ENCODE measurements at regions not wholly inside any gene's neighbourhood (a gene's known extent, or its start where the extent isn't known, plus 50 kb on each side); places are given as distances from the start of the nearest gene placed in this dataset.
"Not testable (repeated sequence)": the region's sequence is repeated elsewhere in the genome, so short reads cannot be mapped to it uniquely, and the experiment has no call there.

DNA sequence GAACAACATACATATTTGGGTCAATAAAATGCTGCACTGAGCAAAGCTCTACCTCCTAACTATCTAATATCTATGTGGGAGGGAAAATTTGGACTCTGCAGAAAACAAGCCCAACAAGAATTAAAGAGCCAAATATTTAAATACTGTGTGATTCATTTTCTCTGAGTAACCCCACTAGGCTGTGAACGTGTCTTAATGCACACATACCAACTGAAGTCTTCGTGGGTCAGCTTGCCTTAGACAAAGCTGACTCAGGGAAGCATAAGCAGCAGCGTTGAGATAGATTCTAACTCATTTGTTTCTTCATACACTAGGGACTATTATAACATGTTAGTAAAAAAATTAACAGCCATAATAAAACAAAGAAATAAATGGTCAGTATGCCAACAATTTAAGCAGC is 114.3 kb downstream of the GJA1 start:
- no peak for DNase-seq

GRCh38 chr6:121550491-121551010 is 115.1 kb downstream of the GJA1 start:
- no peak for DNase-seq

DNA sequence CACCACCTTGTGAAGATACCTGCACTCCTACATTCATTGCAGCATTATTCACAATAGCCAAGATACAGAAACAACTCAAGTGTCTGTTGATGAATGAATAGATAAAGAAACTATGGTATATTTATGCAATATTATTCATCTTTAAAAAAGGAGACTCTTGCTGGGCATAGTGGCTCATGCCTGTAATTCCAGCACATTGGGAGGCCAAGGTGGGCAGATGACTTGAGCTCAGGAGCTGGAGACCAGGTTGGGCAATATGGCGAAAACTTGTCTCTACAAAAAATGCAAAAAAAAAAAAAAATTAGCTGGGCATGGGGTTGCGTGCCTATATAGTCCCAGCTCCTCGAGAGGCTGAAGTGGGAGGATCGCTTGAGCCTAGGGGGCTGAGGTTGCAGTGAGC is 119.8 kb downstream of the GJA1 start:
- no peak for DNase-seq

DNA sequence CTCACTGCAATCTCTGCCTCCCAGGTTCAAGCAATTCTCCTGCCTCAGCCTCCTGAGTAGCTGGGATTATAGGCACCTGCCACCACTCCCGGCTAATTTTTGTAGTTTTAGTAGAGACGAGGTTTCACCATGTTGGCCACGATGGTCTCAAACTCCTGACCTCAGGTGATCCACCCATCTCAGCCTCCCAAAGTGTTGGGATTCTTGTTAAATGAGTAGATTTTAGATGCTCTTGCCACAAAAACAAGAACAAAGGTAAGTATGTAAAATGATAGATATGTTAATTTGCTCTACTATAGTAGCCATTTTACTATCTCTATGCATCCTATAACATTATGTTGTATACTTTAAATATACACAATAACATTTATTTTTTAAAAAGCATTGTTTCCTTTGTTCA is 120.7 kb downstream of the GJA1 start:
- not testable (repeated sequence) for DNase-seq

DNA sequence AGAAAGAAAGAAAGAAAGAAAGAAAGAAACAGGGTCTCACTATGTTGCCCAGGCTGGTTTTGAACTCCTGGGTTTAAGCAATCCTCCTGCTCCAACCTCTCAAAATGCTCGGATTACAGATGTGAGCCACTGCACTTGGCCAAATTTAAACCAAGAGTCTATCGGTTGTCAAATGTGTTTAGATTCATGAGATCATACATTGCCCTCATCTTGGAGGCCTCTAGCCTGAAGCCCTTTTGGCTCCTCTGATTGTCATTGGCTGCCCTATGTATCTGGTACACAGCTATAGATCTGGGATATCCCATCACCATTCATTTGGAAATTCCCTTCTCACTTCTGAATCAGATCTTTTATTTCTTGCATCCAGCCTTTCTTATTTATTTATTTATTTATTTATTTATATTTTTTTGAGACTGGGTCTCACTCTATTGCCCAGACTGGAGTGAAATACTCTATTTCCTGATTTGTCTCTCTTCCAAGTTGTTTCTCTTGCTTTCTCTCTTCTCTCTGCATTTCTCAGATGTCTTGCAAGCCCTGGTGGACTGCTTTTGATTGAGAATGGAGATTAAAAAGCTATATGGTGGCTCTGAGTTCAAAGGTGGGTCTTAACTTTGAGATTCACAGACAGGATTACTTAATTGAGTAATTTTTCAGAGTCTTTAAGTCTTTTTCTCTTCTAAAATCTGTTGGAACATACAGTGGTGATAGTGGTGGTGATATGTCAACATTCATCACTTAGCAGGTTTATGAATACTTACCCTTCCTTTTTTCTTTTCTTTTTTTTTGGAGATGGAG is 121.9 kb downstream of the GJA1 start:
- no peak for DNase-seq

- no peak for DNase-seq
Observed at GRCh38 chr6:121559611-121560269, 124.3 kb downstream of the GJA1 start.

DNA sequence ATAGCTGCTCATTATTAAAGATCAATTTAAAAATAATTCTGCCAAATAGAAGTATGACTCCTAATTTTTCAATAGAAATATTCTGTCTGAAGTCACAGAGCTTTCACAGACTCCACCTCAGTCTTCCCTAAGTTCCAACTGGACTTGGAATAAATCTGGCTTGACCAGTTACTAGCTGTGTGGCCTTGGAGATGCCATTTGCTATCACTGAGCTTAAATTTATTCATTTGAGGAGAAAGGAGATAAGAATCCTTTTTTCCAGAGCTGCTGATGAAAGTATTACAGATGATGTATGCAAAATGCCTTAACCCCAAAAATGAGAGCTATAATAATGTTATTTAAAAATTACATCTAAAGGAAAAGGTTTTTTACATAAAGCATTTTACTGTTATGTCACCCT is 125.0 kb downstream of the GJA1 start:
- no peak for DNase-seq

- DNase-seq = no peak
Observed at GRCh38 chr6:121563286-121563685, 127.8 kb downstream of the GJA1 start.

DNA sequence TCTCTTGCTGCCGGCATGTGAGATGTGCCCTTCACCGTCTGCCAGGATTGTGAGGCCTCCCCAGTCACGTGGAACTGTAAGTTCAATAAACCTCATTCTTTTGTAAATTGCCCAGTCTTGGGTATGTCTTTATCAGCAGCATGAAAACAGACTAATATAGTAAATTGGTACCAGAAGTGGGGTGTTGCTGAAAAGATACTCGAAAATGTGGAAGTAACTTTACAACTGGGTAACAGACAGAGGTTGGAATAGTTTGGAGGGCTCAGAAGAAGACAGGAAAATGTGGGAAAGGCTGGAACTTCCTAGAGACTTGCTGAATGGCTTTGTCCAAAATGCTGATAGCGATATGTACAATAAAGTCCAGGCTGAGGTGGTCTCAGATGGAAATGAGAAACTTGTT is 129.1 kb downstream of the GJA1 start:
- DNase-seq = not testable (repeated sequence)

- no peak for DNase-seq
Observed at GRCh38 chr6:121571455-121571854, 136.0 kb downstream of the GJA1 start.

DNA sequence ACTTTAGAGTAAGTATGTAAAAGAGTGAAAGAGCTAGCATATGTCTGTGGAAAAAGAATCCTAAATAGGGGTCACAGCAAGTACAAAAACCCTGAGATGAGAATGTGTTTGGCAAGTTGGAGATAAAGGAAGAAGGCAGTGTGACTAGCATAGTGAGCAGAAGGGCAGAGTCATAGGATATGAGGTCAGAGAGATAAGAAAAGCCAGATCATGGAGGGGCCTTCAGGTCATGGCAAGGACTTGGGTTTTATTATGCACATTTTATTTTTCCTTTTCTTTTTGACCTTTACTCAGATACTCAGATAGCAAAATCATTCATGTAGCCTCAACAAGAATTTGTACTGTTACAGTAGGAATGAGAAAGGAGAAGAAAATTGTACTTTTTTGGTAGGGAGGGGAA is 138.0 kb downstream of the GJA1 start:
- no peak for DNase-seq

- DNase-seq = no peak
Observed at GRCh38 chr6:121578216-121578615, 142.8 kb downstream of the GJA1 start.

DNA sequence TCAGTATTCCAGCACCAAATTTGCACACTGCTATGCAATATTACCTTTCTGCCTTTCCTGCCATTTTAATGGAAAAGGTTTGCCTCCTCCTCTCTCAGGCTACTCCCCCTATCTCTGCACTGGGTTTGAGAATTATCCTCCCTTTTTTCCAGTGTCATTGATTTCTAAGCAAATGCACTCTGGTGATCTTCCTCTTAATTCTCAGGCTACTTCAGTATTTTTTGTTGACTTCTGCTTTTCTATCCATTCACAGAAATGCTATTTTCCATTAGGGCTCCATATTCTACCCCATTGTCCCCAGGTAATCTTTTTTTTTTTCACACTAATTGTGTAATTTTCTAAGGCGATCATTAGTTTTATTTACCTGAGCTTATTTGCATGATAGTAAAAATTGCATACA is 144.0 kb downstream of the GJA1 start:
- DNase-seq = no peak

- DNase-seq = no peak
Observed at GRCh38 chr6:121581327-121581726, 145.9 kb downstream of the GJA1 start.

DNA sequence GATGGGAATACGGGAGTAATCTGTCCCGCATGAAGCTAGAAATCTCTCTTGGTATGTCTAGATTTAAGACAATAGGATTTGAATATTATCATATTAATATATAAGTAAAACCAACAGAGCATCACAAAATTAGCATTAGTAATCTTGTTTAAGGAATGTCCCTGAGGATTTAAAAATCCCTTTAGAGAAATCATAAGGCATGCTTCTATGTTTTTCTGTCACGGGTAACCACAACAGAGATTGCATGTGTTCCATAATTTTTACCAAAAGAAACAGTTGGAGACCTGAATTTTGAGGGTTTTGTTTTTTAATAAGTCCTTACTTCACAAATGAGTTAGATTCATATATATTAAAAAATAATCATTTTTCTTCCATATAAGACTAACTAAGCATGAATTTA is 146.8 kb downstream of the GJA1 start:
- DNase-seq = no peak

DNA sequence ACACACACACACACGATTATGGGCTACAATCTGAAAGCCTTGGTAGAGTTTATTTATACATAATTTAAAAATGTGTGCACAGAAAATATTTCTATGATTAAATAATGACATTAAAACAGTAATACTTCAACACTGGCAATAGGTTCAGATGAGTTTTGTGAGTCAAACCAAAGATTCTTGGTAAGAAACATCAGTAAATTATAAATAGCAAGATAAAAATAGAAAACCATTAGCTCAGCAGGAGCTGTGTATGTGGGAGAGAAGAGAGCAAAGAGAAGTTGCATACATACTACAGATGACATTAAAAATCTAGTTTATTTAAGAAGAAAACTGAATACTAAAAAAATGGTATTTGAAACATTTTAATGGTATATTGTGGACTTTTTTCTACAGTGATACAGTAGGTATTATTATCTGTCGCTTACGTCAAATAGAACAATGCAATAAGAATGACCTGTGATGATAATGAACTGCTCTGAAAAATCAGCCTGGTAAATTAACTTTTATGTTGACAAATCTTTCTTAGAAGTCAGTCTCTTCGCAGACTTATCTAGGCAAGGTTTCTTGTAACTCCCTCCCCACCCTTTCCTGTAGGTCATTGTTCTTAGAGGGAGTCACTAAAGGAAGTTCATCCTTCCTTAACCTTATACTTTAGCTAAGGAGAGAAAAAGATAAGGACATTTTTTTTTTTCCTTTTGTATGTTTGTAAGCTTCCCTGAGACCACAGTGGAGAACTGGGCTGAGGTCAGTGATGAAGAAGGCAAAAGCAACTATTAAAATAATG is 149.3 kb downstream of the GJA1 start:
- DNase-seq = no peak

GRCh38 chr6:121590438-121590837 is 155.0 kb downstream of the GJA1 start:
- DNase-seq = no peak

DNA sequence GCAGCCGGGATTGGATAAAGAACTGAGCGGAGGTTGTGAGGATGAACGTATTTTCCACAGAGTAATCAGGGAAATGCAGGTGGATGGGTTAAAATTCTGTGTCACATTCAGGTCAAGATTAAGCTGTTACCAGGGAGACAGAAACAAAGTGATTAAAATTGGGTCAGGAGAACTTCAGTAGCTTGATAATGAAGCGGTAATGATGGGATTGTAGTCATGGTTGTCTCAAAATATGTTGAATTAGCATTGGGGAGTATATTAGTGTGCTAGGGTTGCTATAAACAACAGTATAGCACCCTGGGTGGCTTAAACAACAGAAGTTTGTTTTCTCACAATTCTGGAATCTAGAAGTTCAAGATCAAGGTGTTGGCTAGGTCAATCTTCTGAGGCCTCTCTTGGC is 155.5 kb downstream of the GJA1 start:
- no peak for DNase-seq

- no peak for DNase-seq
Observed at GRCh38 chr6:121592261-121592935, 157.0 kb downstream of the GJA1 start.

DNA sequence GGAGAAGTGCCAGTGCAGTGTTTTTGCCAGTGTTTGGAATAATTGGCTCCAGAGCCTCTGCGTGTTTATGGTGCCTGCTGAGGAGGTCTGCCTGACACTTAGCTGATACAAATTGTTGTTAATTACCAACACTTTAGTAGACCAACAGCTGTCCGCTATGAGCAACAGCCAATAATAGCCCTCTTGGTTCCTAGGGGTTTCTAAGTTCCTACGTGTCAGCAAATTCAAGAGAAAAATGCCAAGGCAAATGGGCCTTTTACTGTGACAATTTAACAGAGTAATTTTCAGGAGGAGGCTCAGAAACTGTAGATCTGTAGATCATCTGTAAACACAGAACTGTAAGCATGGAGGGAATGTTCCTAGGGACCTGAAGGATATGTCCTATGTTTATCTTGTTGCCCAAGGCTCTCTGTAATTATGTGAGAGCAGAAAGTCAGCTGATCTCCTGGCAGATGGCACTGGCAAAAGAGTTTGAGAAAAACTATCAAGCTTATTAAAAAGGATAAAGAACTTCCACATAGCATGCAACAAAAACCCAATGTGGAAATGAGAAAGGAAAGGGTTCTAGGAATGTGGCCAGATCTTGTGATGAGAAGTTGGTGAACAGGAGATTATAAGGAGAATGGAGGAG is 157.7 kb downstream of the GJA1 start:
- DNase-seq = no peak

DNA sequence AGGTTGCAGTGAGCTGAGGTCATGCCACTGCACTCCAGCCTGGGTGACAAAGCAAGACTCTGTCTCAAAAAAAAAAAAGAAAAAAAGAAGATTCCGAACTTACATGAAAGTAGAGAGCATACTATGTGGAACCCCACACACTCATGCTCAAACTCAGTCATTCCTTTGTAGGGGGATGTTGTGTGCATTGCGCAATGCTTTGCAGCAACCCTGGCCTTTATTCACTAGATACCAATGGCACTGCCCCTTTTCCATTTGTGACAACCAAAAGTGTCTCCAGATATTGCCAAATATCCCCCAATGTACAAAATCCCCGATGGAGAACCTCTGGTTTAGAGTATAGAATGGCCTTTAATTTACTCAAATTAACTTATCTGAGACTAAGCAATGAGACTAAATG is 158.6 kb downstream of the GJA1 start:
- no peak for DNase-seq

- DNase-seq = no peak
Observed at GRCh38 chr6:121595646-121596045, 160.2 kb downstream of the GJA1 start.

DNA sequence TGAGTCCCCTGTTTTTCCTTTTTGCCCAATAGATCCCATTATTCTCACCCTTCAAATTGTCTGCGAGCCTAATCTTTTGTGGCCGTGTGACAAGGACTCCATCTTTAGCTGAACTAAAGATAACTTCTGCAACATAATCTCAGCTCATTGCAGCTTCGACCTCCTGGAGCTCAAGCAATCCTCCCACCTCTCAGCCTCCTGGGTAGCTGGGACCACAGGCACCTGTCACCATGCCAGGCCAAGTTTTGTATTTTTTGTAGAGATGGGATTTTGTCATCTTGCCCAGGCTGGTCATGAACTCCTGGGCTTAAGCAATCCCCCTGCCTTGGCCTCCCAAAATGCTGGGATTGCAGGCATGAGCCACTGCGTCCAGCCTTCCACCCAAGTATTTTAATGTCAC is 161.0 kb downstream of the GJA1 start:
- DNase-seq = no peak

Measured in DMS79 (cell line).